Gastroesophageal sphincter (tissue), 3 donors: ENCODE measurements at regions not wholly inside any gene's neighbourhood (a gene's known extent, or its start where the extent isn't known, plus 50 kb on each side); places are given as distances from the start of the nearest gene placed in this dataset.

ENCODE experiments used
- EP300 ChIP-seq: sonication (generic); formaldehyde crosslinking; IDR thresholded peaks from one replicate; pipeline ENCODE4 v1.6.1; 2017; ENCODE audit warnings: antibody characterized with exemption, mild to moderate bottlenecking
- POLR2A ChIP-seq, 2 donors: fragments of 450-650 bp; IDR thresholded peaks; one replicate each; pipeline ENCODE4 v1.6.1; 2017; ENCODE audit warnings: antibody characterized with exemption in 2 of 2, mild to moderate bottlenecking in 2 of 2, moderate library complexity in 1 of 2
- TF ChIP-seq, protein P1 (sequence below), 4 experiments: fragments of 200-600 bp in 2 of 4; fragments of 450-650 bp in 2 of 4; sonication (generic) in 1 of 4; IDR thresholded peaks; one replicate each; pipeline ENCODE4 v1.5.1; 2017 to 2019; ENCODE audit warnings: antibody characterized with exemption in 4 of 4, mild to moderate bottlenecking in 2 of 4, moderate library complexity in 2 of 4

DNA sequence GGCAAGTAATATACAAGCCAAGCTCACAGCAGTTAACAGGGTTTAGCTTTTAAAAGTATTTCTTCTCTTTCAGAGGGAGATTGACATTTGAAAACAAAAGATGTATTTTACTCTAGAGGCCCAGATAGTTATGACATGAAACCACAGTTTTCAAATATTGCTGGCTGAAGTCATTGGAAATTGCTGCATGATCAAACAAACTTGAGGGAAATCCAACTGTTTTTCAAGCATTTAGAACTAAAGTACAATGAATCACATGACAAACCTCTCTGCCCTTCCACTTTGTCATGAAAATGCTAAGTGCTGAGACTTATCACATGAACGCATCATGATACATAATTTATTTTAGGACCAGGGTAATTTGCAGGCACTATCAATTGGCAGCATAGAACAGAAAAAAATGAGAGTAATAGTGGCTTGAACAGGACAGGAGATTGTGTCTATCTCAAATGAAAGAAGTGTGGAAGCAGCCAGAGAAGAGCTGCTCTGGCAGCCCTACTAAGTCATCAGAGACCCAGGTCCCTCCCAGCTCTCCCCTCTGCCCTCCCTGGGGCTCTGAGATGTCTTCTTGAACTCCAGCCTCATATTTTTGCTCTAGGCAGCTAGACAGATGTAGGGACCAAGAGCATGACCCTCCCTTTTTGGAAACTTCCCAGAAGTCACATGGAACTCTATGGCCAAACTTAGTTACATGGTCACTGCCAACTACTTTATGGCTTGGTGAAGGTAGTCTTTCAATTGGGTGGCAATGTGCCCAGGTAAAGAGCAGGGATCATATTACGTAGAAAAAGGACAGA is 90.1 kb upstream of the PELI2 start:
- TF ChIP-seq, protein P1, sequence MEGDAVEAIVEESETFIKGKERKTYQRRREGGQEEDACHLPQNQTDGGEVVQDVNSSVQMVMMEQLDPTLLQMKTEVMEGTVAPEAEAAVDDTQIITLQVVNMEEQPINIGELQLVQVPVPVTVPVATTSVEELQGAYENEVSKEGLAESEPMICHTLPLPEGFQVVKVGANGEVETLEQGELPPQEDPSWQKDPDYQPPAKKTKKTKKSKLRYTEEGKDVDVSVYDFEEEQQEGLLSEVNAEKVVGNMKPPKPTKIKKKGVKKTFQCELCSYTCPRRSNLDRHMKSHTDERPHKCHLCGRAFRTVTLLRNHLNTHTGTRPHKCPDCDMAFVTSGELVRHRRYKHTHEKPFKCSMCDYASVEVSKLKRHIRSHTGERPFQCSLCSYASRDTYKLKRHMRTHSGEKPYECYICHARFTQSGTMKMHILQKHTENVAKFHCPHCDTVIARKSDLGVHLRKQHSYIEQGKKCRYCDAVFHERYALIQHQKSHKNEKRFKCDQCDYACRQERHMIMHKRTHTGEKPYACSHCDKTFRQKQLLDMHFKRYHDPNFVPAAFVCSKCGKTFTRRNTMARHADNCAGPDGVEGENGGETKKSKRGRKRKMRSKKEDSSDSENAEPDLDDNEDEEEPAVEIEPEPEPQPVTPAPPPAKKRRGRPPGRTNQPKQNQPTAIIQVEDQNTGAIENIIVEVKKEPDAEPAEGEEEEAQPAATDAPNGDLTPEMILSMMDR (IDR thresholded peaks at IDR 0.05) = no peak
- TF ChIP-seq EP300 (no peak), POLR2A (IDR thresholded peaks at IDR 0.05) (no peak)
